Smooth muscle cell (in vitro differentiated cells): ENCODE measurements at regions not wholly inside any gene's neighbourhood (a gene's known extent, or its start where the extent isn't known, plus 50 kb on each side); places are given as distances from the start of the nearest gene placed in this dataset.

ENCODE experiments used
- DNase-seq: peaks from one replicate; lab custom pipeline; 2025; ENCODE audit not compliant: unreplicated experiment; lab: John Stamatoyannopoulos, UW
- H2AFZ ChIP-seq: fragments of 200-600 bp; sonication (generic); 2 replicates; pipeline ENCODE4 v1.6.0; 2016; ENCODE audit warnings: antibody characterized with exemption, low read depth, mild to moderate bottlenecking
- H3F3A ChIP-seq: fragments of 200-600 bp; sonication (generic); 2 replicates; pipeline ENCODE4 v1.6.0; 2017; ENCODE audit warnings: antibody characterized with exemption, low read depth
- H3K27ac ChIP-seq: fragments of 200-600 bp; sonication (generic); 2 replicates; pipeline ENCODE4 v1.5.1; 2016; ENCODE audit warnings: low read depth, mild to moderate bottlenecking
- H3K27me3 ChIP-seq: fragments of 200-600 bp; sonication (generic); 2 replicates; pipeline ENCODE4 v1.6.1; 2016; ENCODE audit warnings: low read depth, mild to moderate bottlenecking
- H3K36me3 ChIP-seq: fragments of 200-600 bp; sonication (generic); 2 replicates; pipeline ENCODE4 v1.5.1; 2016; ENCODE audit warnings: low read depth
- H3K4me1 ChIP-seq: fragments of 200-600 bp; sonication (generic); 2 replicates; pipeline ENCODE4 v1.5.1; 2016; ENCODE audit warnings: low read depth
- H3K4me2 ChIP-seq: fragments of 200-600 bp; sonication (generic); 2 replicates; pipeline ENCODE4 v1.6.0; 2016; ENCODE audit warnings: mild to moderate bottlenecking
- H3K4me3 ChIP-seq: fragments of 200-600 bp; sonication (generic); 2 replicates; pipeline ENCODE4 v1.5.1; 2016; ENCODE audit warnings: mild to moderate bottlenecking
- H3K79me2 ChIP-seq: fragments of 200-600 bp; sonication (generic); 2 replicates; pipeline ENCODE4 v1.6.0; 2016; ENCODE audit warnings: low read depth, mild to moderate bottlenecking
- H3K9ac ChIP-seq: fragments of 200-600 bp; sonication (generic); 2 replicates; pipeline ENCODE4 v1.6.0; 2016; ENCODE audit warnings: low read depth
- H3K9me3 ChIP-seq: fragments of 200-600 bp; sonication (generic); replicated peaks from 2 replicates; pipeline ENCODE4 v1.5.1; 2016; ENCODE audit warnings: low read depth
- H4K20me1 ChIP-seq: fragments of 200-600 bp; sonication (generic); 2 replicates; pipeline ENCODE4 v1.6.0; 2016; ENCODE audit warnings: low read depth
- CTCF ChIP-seq: fragments of 200-600 bp; sonication (generic); IDR thresholded peaks from 2 replicates; pipeline ENCODE4 v1.5.1; 2017; ENCODE audit warnings: borderline replicate concordance, mild to moderate bottlenecking, antibody characterized with exemption; ENCODE audit not compliant: insufficient read depth, poor library complexity, severe bottlenecking
- WGBS: methylation state at CpG from one replicate; pipeline ENCODE4 v1.1.7; 2016; ENCODE audit warnings: low lambda C conversion rate; 5-methylcytosine and 5-hydroxymethylcytosine counted together

GRCh38 chr11:45754741-45755140 lies 50.2 kb upstream of the SLC35C1 start:
- no peaks in the 10 kb centered on the region for H4K20me1 ChIP-seq
- peaks cover 5% of the 10 kb centered on the region for H3K27me3 ChIP-seq
- 37% methylated on average over 7 of the region's 7 CpGs for WGBS
- no peak overlapping the region for H3K4me3 ChIP-seq
- no peaks in the 10 kb centered on the region for H3K36me3 ChIP-seq
- peak overlapping the region; percentile 18 for H3K4me2 ChIP-seq
- no peaks in the 10 kb centered on the region for H3K9me3 ChIP-seq
- no peak overlapping the region for H3K27ac ChIP-seq
- no peak overlapping the region for H3K9ac ChIP-seq
- TF ChIP-seq CTCF, result no peak
- no peaks in the 10 kb centered on the region for H3K79me2 ChIP-seq
- H2AFZ ChIP-seq, result no peak overlapping the region
- DNase-seq, result no peak
- H3F3A ChIP-seq, result peaks cover 21% of the 10 kb centered on the region
- H3K4me1 ChIP-seq, result peaks cover 7% of the 10 kb centered on the region

- no peaks in the 10 kb centered on the region for H3K36me3 ChIP-seq
- no peaks in the 10 kb centered on the region for H4K20me1 ChIP-seq
- H3K4me3 ChIP-seq, result no peak overlapping the region
- H3K27ac ChIP-seq, result no peak overlapping the region
- peaks cover 5% of the 10 kb centered on the region for H3K27me3 ChIP-seq
- 33% methylated on average over 8 of the region's 8 CpGs for WGBS
- TF ChIP-seq CTCF, result no peak
- H3K9ac ChIP-seq, result no peak overlapping the region
- H3K9me3 ChIP-seq, result no peaks in the 10 kb centered on the region
- no peaks in the 10 kb centered on the region for H3K79me2 ChIP-seq
- DNase-seq, result no peak
- peaks cover 21% of the 10 kb centered on the region for H3F3A ChIP-seq
- H2AFZ ChIP-seq, result no peak overlapping the region
- H3K4me2 ChIP-seq, result peak overlapping the region; percentile 18
- H3K4me1 ChIP-seq, result peaks cover 7% of the 10 kb centered on the region
These were observed 50.7 kb upstream of the SLC35C1 start for GRCh38 chr11:45754261-45754709.

- H3K27me3 ChIP-seq, result peaks cover 5% of the 10 kb centered on the region
- no peak for TF ChIP-seq CTCF
- H4K20me1 ChIP-seq, result no peaks in the 10 kb centered on the region
- H3K4me2 ChIP-seq, result no peak overlapping the region
- 94% methylated on average over 11 of the region's 11 CpGs for WGBS
- no peak overlapping the region for H3K4me3 ChIP-seq
- DNase-seq, result no peak
- H3K27ac ChIP-seq, result no peak overlapping the region
- peaks cover 21% of the 10 kb centered on the region for H3F3A ChIP-seq
- H3K79me2 ChIP-seq, result no peaks in the 10 kb centered on the region
- no peak overlapping the region for H2AFZ ChIP-seq
- peaks cover 7% of the 10 kb centered on the region for H3K4me1 ChIP-seq
- no peak overlapping the region for H3K9ac ChIP-seq
- H3K36me3 ChIP-seq, result no peaks in the 10 kb centered on the region
- no peaks in the 10 kb centered on the region for H3K9me3 ChIP-seq
These were observed 52.8 kb upstream of the SLC35C1 start for GRCh38 chr11:45752106-45752505.

- peaks cover 21% of the 10 kb centered on the region for H3F3A ChIP-seq
- no peak overlapping the region for H3K27ac ChIP-seq
- H3K27me3 ChIP-seq, result peaks cover 5% of the 10 kb centered on the region
- H4K20me1 ChIP-seq, result no peaks in the 10 kb centered on the region
- H3K4me3 ChIP-seq, result no peak overlapping the region
- H3K4me1 ChIP-seq, result peaks cover 7% of the 10 kb centered on the region
- no peak for TF ChIP-seq CTCF
- no peaks in the 10 kb centered on the region for H3K79me2 ChIP-seq
- no peak overlapping the region for H3K9ac ChIP-seq
- H3K9me3 ChIP-seq, result no peaks in the 10 kb centered on the region
- DNase-seq, result no peak
- H3K4me2 ChIP-seq, result no peak overlapping the region
- 87% methylated on average over 7 of the region's 7 CpGs for whole genome bisulfite sequencing
- no peak overlapping the region for H2AFZ ChIP-seq
- H3K36me3 ChIP-seq, result no peaks in the 10 kb centered on the region
These were observed 53.5 kb upstream of the SLC35C1 start for GRCh38 chr11:45751430-45751829.
